A549 (cell line): ENCODE measurements at regions not wholly inside any gene's neighbourhood (a gene's known extent, or its start where the extent isn't known, plus 50 kb on each side); places are given as distances from the start of the nearest gene placed in this dataset.
"Not testable (repeated sequence)": the region's sequence is repeated elsewhere in the genome, so short reads cannot be mapped to it uniquely, and the experiment has no call there.

ENCODE experiments used
- ATAC-seq, 2 experiments: fragments of 200-7000 bp in 1 of 2; fragments of >200 bp in 1 of 2; cut with Nextera tagmentation in 1 of 2; cut with Tn5 transposase in 1 of 2; 3 replicates each; pipeline versions ENCODE4 v1.8.0 to v1.9.1; 2018 to 2020; ENCODE audit warnings: mild to moderate bottlenecking in 1 of 2, moderate library complexity in 1 of 2
- CTCF ChIA-PET: fragments of 300-600 bp; sonication (Branson Sonifier 250); formaldehyde crosslinking; extraction: SDS; loops from one replicate; lab custom pipeline; 2021; ENCODE audit warnings: antibody characterized with exemption, inconsistent platforms; lab: Yijun Ruan, JAX
- POLR2A ChIA-PET: fragments of 350-600 bp; formaldehyde crosslinking; extraction: SDS; loops from one replicate; lab custom pipeline; 2021; ENCODE audit warnings: antibody characterized with exemption, inconsistent platforms; lab: Yijun Ruan, JAX
- DNase-seq, 2 experiments: peaks; one replicate each; pipeline versions ENCODE4 v3.0.0 to v3.0.0-alpha.2; 2011 to 2016; ENCODE audit warnings: low read depth in 1 of 2, low spot score in 1 of 2
- FAIRE-seq: peaks from 2 replicates; lab custom pipeline; 2011; peaks lifted over from hg19 to GRCh38; lab: Jason Lieb, UNC
- H3K27ac ChIP-seq, 2 experiments: fragments of >200 bp; sonication (Bioruptor Twin); formaldehyde crosslinking; 3 replicates each; pipeline ENCODE4 v1.5.1; 2016 to 2017
- H3K4me1 ChIP-seq: fragments of >200 bp; sonication (Bioruptor Twin); formaldehyde crosslinking; 3 replicates; pipeline ENCODE4 v1.6.1; 2016
- H3K4me2 ChIP-seq: fragments of >200 bp; sonication (Bioruptor Twin); formaldehyde crosslinking; 3 replicates; pipeline ENCODE4 v1.6.1; 2016
- H3K4me3 ChIP-seq: fragments of >200 bp; sonication (Bioruptor Twin); formaldehyde crosslinking; 3 replicates; pipeline ENCODE4 v1.5.1; 2016
- H3K9me3 ChIP-seq: fragments of >200 bp; sonication (Bioruptor Twin); formaldehyde crosslinking; 3 replicates; pipeline ENCODE4 v1.6.1; 2016
- CBX8 ChIP-seq: fragments of 200-600 bp; sonication (generic); IDR thresholded peaks from 2 replicates; pipeline ENCODE4 v1.6.1; 2016
- CEBPB ChIP-seq, 2 experiments: fragments of >200 bp in 1 of 2; sonication (Bioruptor Twin) in 1 of 2; formaldehyde crosslinking in 1 of 2; IDR thresholded peaks; 2 replicates each; pipeline ENCODE4 v1.6.1; 2012 to 2016
- EHF ChIP-seq: fragments of 250-450 bp; sonication (Bioruptor Pico); IDR thresholded peaks from 2 replicates; pipeline ENCODE4 v1.5.0; 2020; ENCODE audit warnings: mild to moderate bottlenecking
- ELK1 ChIP-seq: fragments of 150-350 bp; IDR thresholded peaks from 2 replicates; pipeline ENCODE4 v1.6.1; 2014; ENCODE audit warnings: low read depth, mild to moderate bottlenecking, low read length
- ESRRA ChIP-seq: fragments of 150-350 bp; IDR thresholded peaks from 2 replicates; pipeline ENCODE4 v1.6.1; 2014; ENCODE audit warnings: mild to moderate bottlenecking, low read length, borderline replicate concordance
- FOSL2 ChIP-seq, 2 experiments: fragments of 450-650 bp in 1 of 2; fragments of >200 bp in 1 of 2; sonication (Bioruptor Twin) in 1 of 2; formaldehyde crosslinking; IDR thresholded peaks; 2 replicates each; pipeline versions ENCODE4 v1.5.0 to v1.6.1; 2016 to 2020; ENCODE audit warnings: mild to moderate bottlenecking in 1 of 2, moderate library complexity in 1 of 2
- HDAC2 ChIP-seq: fragments of 200-600 bp; sonication (generic); IDR thresholded peaks from 2 replicates; pipeline ENCODE4 v1.6.1; 2016
- HOXA7 ChIP-seq: fragments of 250-450 bp; sonication (Bioruptor Pico); IDR thresholded peaks from 2 replicates; pipeline ENCODE4 v1.5.0; 2020; ENCODE audit warnings: mild to moderate bottlenecking, moderate library complexity
- HOXB13 ChIP-seq: fragments of 250-450 bp; sonication (Bioruptor Pico); IDR thresholded peaks from 2 replicates; pipeline ENCODE4 v1.5.0; 2020; ENCODE audit warnings: low read depth, mild to moderate bottlenecking, moderate library complexity
- JUN ChIP-seq, 2 experiments: fragments of >200 bp; sonication (Bioruptor Twin); formaldehyde crosslinking; IDR thresholded peaks; 2 replicates in 1 of 2; 3 replicates in 1 of 2; pipeline ENCODE4 v1.6.1; 2016 to 2017
- KDM1A ChIP-seq: fragments of 200-600 bp; sonication (generic); IDR thresholded peaks from 2 replicates; pipeline ENCODE4 v1.6.1; 2016; ENCODE audit warnings: low read depth, mild to moderate bottlenecking
- MAFK ChIP-seq: fragments of 450-650 bp; IDR thresholded peaks from 2 replicates; pipeline ENCODE4 v1.6.1; 2014; ENCODE audit not compliant: partially characterized antibody
- MAZ ChIP-seq: fragments of 150-350 bp; IDR thresholded peaks from 2 replicates; pipeline ENCODE4 v1.6.1; 2014; ENCODE audit warnings: antibody characterized with exemption, low read depth, low read length, borderline replicate concordance
- MYC ChIP-seq: IDR thresholded peaks from 2 replicates; pipeline ENCODE4 v1.6.1; 2012; ENCODE audit warnings: mild to moderate bottlenecking, inconsistent platforms, low read length, improper control_type of control experiment, borderline replicate concordance
- NPAS2 ChIP-seq: fragments of 250-450 bp; sonication (Bioruptor Pico); IDR thresholded peaks from 2 replicates; pipeline ENCODE4 v1.8.0; 2022; ENCODE audit warnings: mild to moderate bottlenecking, moderate library complexity, borderline replicate concordance
- NR3C1 ChIP-seq: fragments of >200 bp; sonication (Bioruptor Twin); formaldehyde crosslinking; IDR thresholded peaks from 3 replicates; pipeline ENCODE4 v1.6.1; 2017
- PHF8 ChIP-seq: fragments of 200-600 bp; sonication (generic); IDR thresholded peaks from 2 replicates; pipeline ENCODE4 v1.6.1; 2016; ENCODE audit warnings: low read depth, mild to moderate bottlenecking, antibody characterized with exemption, moderate library complexity, borderline replicate concordance
- POLR2A ChIP-seq: IDR thresholded peaks from 2 replicates; pipeline ENCODE4 v1.6.1; 2012; ENCODE audit warnings: mild to moderate bottlenecking, low read length
- RAD21 ChIP-seq, 2 experiments: fragments of >200 bp in 1 of 2; sonication (Bioruptor Twin) in 1 of 2; formaldehyde crosslinking in 1 of 2; IDR thresholded peaks in 1 of 2; conservative IDR thresholded peaks in 1 of 2; 2 replicates in 1 of 2; 3 replicates in 1 of 2; pipeline ENCODE4 v1.6.1; 2012 to 2018; ENCODE audit warnings: inconsistent platforms in 1 of 2
- SMC3 ChIP-seq: fragments of >200 bp; sonication (Bioruptor Twin); formaldehyde crosslinking; IDR thresholded peaks from 3 replicates; pipeline ENCODE4 v1.6.1; 2018; ENCODE audit warnings: inconsistent platforms
- TP53 ChIP-seq: fragments of 250-450 bp; sonication (Bioruptor Pico); IDR thresholded peaks from 2 replicates; pipeline ENCODE4 v1.5.0; 2021; ENCODE audit warnings: mild to moderate bottlenecking, moderate library complexity
- ZFP36 ChIP-seq: fragments of 450-650 bp; IDR thresholded peaks from 2 replicates; pipeline ENCODE4 v1.6.1; 2014; ENCODE audit warnings: borderline replicate concordance; ENCODE audit not compliant: partially characterized antibody
- ZNF302 ChIP-seq: fragments of 250-450 bp; sonication (Bioruptor Pico); IDR thresholded peaks from 2 replicates; pipeline ENCODE4 v1.9.0; 2021; ENCODE audit warnings: inconsistent platforms, mild to moderate bottlenecking, moderate library complexity
- ZSCAN20 ChIP-seq: fragments of 250-450 bp; sonication (Bioruptor Pico); IDR thresholded peaks from 2 replicates; pipeline ENCODE4 v1.8.0; 2022; ENCODE audit warnings: mild to moderate bottlenecking, moderate library complexity
- WGBS: methylation state at CpG from one replicate; pipeline ENCODE4 v1.1.6; 2017; ENCODE audit errors: missing lambda C conversion rate; 5-methylcytosine and 5-hydroxymethylcytosine counted together
- TF ChIP-seq, protein P1 (sequence below): fragments of 200-600 bp; sonication (generic); IDR thresholded peaks from 2 replicates; pipeline ENCODE4 v1.6.1; 2016; ENCODE audit warnings: antibody characterized with exemption, mild to moderate bottlenecking, moderate library complexity
- TF ChIP-seq, protein P2 (sequence below): fragments of >200 bp; sonication (Bioruptor Twin); formaldehyde crosslinking; IDR thresholded peaks from 3 replicates; pipeline ENCODE4 v1.6.1; 2016

DNA sequence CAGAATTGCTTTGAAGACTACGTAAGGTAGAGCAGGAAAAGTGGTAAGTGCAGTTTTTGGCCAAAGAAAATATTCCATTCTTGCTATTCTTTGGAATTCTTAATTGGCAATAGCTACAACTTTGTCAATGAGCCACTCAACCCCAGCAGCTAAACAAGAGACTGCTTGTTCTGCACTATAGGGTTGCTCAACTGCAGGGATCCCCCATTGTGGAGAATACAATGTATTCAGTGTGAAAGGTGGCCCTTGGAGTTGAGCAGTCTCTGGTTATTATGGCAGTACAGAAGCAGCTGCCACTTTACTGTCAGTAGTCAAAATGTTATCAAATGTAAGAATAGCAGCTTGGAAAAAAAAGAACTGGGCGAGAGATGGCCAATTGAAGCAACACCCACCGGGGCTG lies 808.7 kb downstream of the CENPC start:
- Histone ChIP-seq H3K4me1 (no peaks in the 10 kb centered on the region), H3K27ac (no peak overlapping the region), H3K4me2 (no peak overlapping the region), H3K4me3 (no peak overlapping the region), H3K9me3 (no peaks in the 10 kb centered on the region)
- ChIA-PET POLR2A (no interaction called here), CTCF (no interaction called here)
- 82% methylated on average over 3 of the region's 3 CpGs for WGBS
- TF ChIP-seq FOSL2 (IDR thresholded peaks at IDR 0.05) (no peak), FOSL2 (CRISPR knock-in tag; IDR thresholded peaks at IDR 0.05) (no peak), HDAC2 (no peak), TP53 (no peak), HOXB13 (CRISPR knock-in tag) (no peak), MYC (no peak), NR3C1 (no peak), MAFK (no peak), JUN (IDR thresholded peaks at IDR 0.05) (no peak), ZSCAN20 (CRISPR knock-in tag) (no peak), PHF8 (no peak), CEBPB (IDR thresholded peaks at IDR 0.05) (no peak), SMC3 (no peak), POLR2A (no peak), EHF (no peak), KDM1A (no peak), ESRRA (no peak), ZNF302 (CRISPR knock-in tag) (no peak), NPAS2 (CRISPR knock-in tag) (no peak), ZFP36 (no peak)
- no peak for DNase-seq
- no peak for FAIRE-seq
- ATAC-seq = no peak

DNA sequence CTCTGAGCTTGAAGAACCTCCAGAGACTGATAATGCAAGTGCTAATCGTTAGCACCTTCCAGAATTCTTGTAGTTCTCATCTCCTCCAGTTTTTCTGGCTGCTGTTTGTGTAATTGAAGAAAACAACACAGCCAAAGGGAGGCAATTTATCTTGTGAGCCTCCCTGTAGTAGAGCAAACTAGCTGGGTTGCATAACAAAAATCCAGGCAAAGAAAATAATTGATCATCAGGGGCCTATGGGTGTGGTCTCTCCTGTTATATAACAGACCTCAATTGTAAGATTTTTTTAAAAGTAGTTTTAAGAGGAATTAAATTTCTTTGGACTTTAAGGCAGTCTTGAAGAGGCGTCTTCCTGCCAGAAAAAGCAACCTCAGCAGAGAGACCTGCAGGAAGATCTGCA lies 817.0 kb downstream of the CENPC start:
- H3K4me3 ChIP-seq = no peak overlapping the region
- TF ChIP-seq ESRRA = no peak
- TF ChIP-seq, protein P1, sequence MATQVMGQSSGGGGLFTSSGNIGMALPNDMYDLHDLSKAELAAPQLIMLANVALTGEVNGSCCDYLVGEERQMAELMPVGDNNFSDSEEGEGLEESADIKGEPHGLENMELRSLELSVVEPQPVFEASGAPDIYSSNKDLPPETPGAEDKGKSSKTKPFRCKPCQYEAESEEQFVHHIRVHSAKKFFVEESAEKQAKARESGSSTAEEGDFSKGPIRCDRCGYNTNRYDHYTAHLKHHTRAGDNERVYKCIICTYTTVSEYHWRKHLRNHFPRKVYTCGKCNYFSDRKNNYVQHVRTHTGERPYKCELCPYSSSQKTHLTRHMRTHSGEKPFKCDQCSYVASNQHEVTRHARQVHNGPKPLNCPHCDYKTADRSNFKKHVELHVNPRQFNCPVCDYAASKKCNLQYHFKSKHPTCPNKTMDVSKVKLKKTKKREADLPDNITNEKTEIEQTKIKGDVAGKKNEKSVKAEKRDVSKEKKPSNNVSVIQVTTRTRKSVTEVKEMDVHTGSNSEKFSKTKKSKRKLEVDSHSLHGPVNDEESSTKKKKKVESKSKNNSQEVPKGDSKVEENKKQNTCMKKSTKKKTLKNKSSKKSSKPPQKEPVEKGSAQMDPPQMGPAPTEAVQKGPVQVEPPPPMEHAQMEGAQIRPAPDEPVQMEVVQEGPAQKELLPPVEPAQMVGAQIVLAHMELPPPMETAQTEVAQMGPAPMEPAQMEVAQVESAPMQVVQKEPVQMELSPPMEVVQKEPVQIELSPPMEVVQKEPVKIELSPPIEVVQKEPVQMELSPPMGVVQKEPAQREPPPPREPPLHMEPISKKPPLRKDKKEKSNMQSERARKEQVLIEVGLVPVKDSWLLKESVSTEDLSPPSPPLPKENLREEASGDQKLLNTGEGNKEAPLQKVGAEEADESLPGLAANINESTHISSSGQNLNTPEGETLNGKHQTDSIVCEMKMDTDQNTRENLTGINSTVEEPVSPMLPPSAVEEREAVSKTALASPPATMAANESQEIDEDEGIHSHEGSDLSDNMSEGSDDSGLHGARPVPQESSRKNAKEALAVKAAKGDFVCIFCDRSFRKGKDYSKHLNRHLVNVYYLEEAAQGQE = no peak
- TF ChIP-seq JUN (IDR thresholded peaks at IDR 0.05) = no peak
- TF ChIP-seq ZFP36 = no peak
- no peak for TF ChIP-seq CBX8
- TF ChIP-seq NPAS2 (CRISPR knock-in tag) = no peak
- TF ChIP-seq HOXA7 (CRISPR knock-in tag) = no peak
- TF ChIP-seq ELK1 = no peak
- TF ChIP-seq RAD21 (conservative IDR thresholded peaks at IDR 0.05 in 1 of 2, IDR thresholded peaks at IDR 0.05 in 1 of 2) = no peak
- TF ChIP-seq NR3C1 = no peak
- TF ChIP-seq MAZ = no peak
- TF ChIP-seq, protein P2, sequence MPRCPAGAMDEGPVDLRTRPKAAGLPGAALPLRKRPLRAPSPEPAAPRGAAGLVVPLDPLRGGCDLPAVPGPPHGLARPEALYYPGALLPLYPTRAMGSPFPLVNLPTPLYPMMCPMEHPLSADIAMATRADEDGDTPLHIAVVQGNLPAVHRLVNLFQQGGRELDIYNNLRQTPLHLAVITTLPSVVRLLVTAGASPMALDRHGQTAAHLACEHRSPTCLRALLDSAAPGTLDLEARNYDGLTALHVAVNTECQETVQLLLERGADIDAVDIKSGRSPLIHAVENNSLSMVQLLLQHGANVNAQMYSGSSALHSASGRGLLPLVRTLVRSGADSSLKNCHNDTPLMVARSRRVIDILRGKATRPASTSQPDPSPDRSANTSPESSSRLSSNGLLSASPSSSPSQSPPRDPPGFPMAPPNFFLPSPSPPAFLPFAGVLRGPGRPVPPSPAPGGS = no peak
- TF ChIP-seq, all 56 proteins: peak for 0
- POLR2A ChIA-PET = no interaction called here
- H3K27ac ChIP-seq = no peak overlapping the region
- ATAC-seq (no peak), DNase-seq (no peak), FAIRE-seq (no peak)
- 57% methylated on average over 2 of the region's 2 CpGs for WGBS
- H3K4me2 ChIP-seq = no peak overlapping the region
- no peaks in the 10 kb centered on the region for H3K4me1 ChIP-seq
- H3K9me3 ChIP-seq = no peaks in the 10 kb centered on the region
- CTCF ChIA-PET = no interaction called here

DNA sequence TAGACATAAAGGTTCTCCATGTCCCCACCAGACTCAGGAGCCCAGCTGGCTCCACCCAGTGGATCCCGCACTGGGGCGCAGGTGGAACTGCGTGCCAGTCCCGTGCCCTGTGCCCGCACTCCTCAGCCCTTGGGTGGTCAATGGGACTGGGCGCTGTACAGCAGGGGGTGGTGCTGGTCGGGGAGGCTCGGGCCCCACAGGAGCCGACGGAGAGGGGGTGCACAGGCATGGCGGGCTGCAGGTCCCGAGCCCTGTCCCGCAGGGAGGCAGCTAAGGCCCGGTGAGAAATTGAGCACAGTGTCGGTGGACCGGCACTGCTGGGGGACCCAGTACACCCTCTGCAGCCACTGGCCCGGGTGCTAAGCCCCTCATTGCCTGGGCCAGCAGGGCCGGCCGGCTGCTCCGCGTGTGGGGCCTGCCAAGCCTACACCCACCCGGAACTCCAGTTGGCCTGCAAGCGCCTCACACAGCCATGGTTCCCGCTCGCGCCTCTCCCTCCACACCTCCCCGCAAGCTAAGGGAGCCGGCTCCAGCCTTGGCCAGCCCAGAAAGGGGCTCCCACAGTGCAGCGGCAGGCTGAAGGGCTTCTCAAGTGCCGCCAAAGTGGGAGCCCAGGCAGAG lies 832.9 kb downstream of the CENPC start:
- DNase-seq, POLR2A ChIA-PET, H3K9me3 ChIP-seq, ATAC-seq, CTCF ChIA-PET, H3K4me3 ChIP-seq, H3K27ac ChIP-seq, H3K4me2 ChIP-seq, FAIRE-seq, H3K4me1 ChIP-seq: not testable (repeated sequence)
- WGBS = 82% methylated on average over 7 of the region's 30 CpGs
